ENCODE measurements at regions not wholly inside any gene's neighbourhood (a gene's known extent, or its start where the extent isn't known, plus 50 kb on each side); places are given as distances from the start of the nearest gene placed in this dataset.
"Not testable (repeated sequence)": the region's sequence is repeated elsewhere in the genome, so short reads cannot be mapped to it uniquely, and the experiment has no call there.

DNA sequence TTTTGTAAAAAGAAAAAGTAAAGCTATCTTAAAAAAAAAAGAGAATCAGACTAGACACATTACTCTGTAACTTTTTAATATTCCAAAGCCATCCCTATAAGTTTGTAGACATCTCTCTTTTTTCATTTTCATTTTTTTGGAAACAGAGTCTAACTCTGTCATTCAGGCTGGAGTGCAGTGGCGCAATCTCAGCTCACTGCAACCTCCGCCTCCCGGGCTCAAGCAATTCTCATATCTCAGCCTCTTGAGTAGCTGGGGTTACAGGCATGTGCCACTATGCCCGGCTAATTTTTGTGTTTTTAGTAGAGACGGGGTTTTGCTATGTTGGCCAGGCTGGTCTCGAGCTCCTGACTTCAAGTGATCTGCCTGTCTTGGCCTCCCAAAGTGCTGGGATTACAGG lies 51.4 kb upstream of the ANKH start:
- not testable (repeated sequence) for DNase-seq

DNA sequence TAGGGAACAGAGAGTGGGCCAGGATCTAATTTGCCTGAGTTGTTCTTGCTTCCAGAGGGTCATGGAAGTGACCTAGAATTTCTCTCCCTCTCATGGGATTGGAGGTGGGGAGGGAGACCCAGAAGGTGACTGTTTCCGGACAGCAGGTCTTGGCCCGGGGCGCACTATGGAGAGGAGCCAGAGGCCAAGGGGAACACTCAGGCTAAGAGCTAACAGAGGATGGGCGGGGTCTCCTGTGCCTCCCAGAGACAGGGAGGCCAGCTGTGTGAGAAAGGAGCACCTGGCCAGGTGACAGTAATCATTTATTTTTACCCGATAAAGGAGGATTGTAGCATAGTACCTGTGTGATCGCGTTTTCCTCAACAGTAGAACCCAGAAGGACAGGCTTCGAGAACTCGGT lies 50.9 kb upstream of the ANKH start:
- DNase-seq: no peak

Measured in CD4-positive, alpha-beta T cell treated with Interleukin-4 for 4 hours (primary cell).